Endothelial cell of umbilical vein (primary cell): ENCODE measurements at regions not wholly inside any gene's neighbourhood (a gene's known extent, or its start where the extent isn't known, plus 50 kb on each side); places are given as distances from the start of the nearest gene placed in this dataset.

Experiments used
- CTCF ChIP-seq, 2 donors: IDR thresholded peaks; 1 replicate in 1 of 2; 2 replicates in 1 of 2; pipeline ENCODE4 v1.5.1; 2011; ENCODE audit warnings: low read length in 2 of 2, mild to moderate bottlenecking in 2 of 2, moderate library complexity in 2 of 2, control low read depth in 1 of 2, inconsistent platforms in 1 of 2, low read depth in 1 of 2; ENCODE audit not compliant: insufficient read depth in 1 of 2; ENCODE audit errors: extremely low read depth in 1 of 2
- GATA2 ChIP-seq: IDR thresholded peaks from 2 replicates; pipeline ENCODE4 v1.7.0; 2011; ENCODE audit warnings: low read depth, mild to moderate bottlenecking, moderate library complexity, mixed read lengths, low read length; ENCODE audit not compliant: insufficient read length, insufficient read depth
- MYC ChIP-seq: IDR thresholded peaks from one replicate; pipeline ENCODE4 v1.6.1; 2011; ENCODE audit warnings: mild to moderate bottlenecking, low read depth, low read length
- POLR2A ChIP-seq: IDR thresholded peaks from 2 replicates; pipeline ENCODE4 v1.6.1; 2012; ENCODE audit warnings: low read depth, mild to moderate bottlenecking, control low read depth, low read length
- POLR2AphosphoS5 ChIP-seq: IDR thresholded peaks from 2 replicates; pipeline ENCODE4 v1.6.1; 2012; ENCODE audit warnings: low read depth, mild to moderate bottlenecking, control low read depth, low read length, moderate library complexity; ENCODE audit not compliant: insufficient read depth
- TF ChIP-seq, protein P1 (sequence below): IDR thresholded peaks from 2 replicates; pipeline ENCODE4 v1.6.1; 2011; ENCODE audit not compliant: insufficient read depth, insufficient read length

GRCh38 chr6:140209775-140210174 is 835.3 kb upstream of the CITED2 start:
- TF ChIP-seq CTCF (IDR thresholded peaks at IDR 0.05; ENCODE audit: extremely low read depth in 1 of 2, insufficient read depth in 1 of 2, low read depth in 1 of 2, low read length in 2 of 2) (no peak), MYC (no peak), POLR2AphosphoS5 (no peak), GATA2 (no peak), POLR2A (no peak)
- TF ChIP-seq, protein P1, sequence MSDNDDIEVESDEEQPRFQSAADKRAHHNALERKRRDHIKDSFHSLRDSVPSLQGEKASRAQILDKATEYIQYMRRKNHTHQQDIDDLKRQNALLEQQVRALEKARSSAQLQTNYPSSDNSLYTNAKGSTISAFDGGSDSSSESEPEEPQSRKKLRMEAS: no peak
